ENCODE measurements at regions not wholly inside any gene's neighbourhood (a gene's known extent, or its start where the extent isn't known, plus 50 kb on each side); places are given as distances from the start of the nearest gene placed in this dataset.

GRCh38 chr17:51546114-51546513 lies 285.8 kb downstream of the UTP18 start:
- TF ChIP-seq EP300 (IDR thresholded peaks at IDR 0.05) (no peak), POLR2AphosphoS5 (IDR thresholded peaks at IDR 0.05) (no peak), POLR2A (IDR thresholded peaks at IDR 0.05) (no peak), CTCF (IDR thresholded peaks at IDR 0.05) (no peak)
